Liver (tissue), 8 donors: ENCODE measurements at regions not wholly inside any gene's neighbourhood (a gene's known extent, or its start where the extent isn't known, plus 50 kb on each side); places are given as distances from the start of the nearest gene placed in this dataset.

Experiments used
- DNase-seq: peaks from one replicate; pipeline ENCODE4 v3.0.0-alpha.2; 2017; ENCODE audit warnings: low spot score
- H3K27ac ChIP-seq, 2 donors: one replicate each; pipeline ENCODE4 v1.7.0; 2013; ENCODE audit warnings: inconsistent platforms in 2 of 2, low read length in 2 of 2, control low read depth in 1 of 2, low read depth in 1 of 2, mild to moderate bottlenecking in 1 of 2
- H3K27me3 ChIP-seq, 4 donors: one replicate each; pipeline versions ENCODE4 v1.6.1 to v1.7.0; 2013; ENCODE audit warnings: low read length in 3 of 4, inconsistent platforms in 1 of 4, mild to moderate bottlenecking in 1 of 4, moderate library complexity in 1 of 4; ENCODE audit not compliant: control insufficient read depth in 4 of 4, insufficient read depth in 4 of 4
- H3K36me3 ChIP-seq, 4 donors: one replicate each; pipeline versions ENCODE4 v1.6.1 to v1.7.0; 2013; ENCODE audit warnings: low read length in 3 of 4, mild to moderate bottlenecking in 3 of 4, low read depth in 1 of 4, moderate library complexity in 1 of 4; ENCODE audit not compliant: control insufficient read depth in 4 of 4, insufficient read depth in 3 of 4
- H3K4me1 ChIP-seq, 4 donors: one replicate each; pipeline versions ENCODE4 v1.6.1 to v1.7.0; 2013; ENCODE audit warnings: low read length in 3 of 4, mild to moderate bottlenecking in 3 of 4, moderate library complexity in 1 of 4; ENCODE audit not compliant: control insufficient read depth in 4 of 4, insufficient read depth in 4 of 4
- H3K4me3 ChIP-seq, 3 donors: one replicate each; pipeline versions ENCODE4 v1.6.1 to v1.7.0; 2013; ENCODE audit warnings: low read length in 3 of 3, control low read depth in 1 of 3, low read depth in 1 of 3, mild to moderate bottlenecking in 1 of 3
- H3K9ac ChIP-seq, 2 donors: one replicate each; pipeline ENCODE4 v1.7.0; 2013; ENCODE audit warnings: low read length in 2 of 2, mild to moderate bottlenecking in 2 of 2, moderate library complexity in 2 of 2, control low read depth in 1 of 2, low read depth in 1 of 2
- H3K9me3 ChIP-seq, 4 donors: one replicate each; pipeline versions ENCODE4 v1.6.1 to v1.7.0; 2013; ENCODE audit warnings: low read length in 3 of 4; ENCODE audit not compliant: control insufficient read depth in 4 of 4
- EGR1 ChIP-seq, 2 donors: IDR thresholded peaks; 2 replicates each; pipeline ENCODE4 v1.6.1; 2016 to 2018; ENCODE audit warnings: antibody characterized with exemption in 2 of 2, low read depth in 2 of 2
- FOXA1 ChIP-seq: IDR thresholded peaks from 2 replicates; pipeline ENCODE4 v1.6.1; 2016; ENCODE audit warnings: antibody characterized with exemption
- FOXA2 ChIP-seq: IDR thresholded peaks from 2 replicates; pipeline ENCODE4 v1.6.1; 2016; ENCODE audit warnings: antibody characterized with exemption
- GABPA ChIP-seq, 2 donors: IDR thresholded peaks in 1 of 2; conservative IDR thresholded peaks in 1 of 2; 2 replicates each; pipeline ENCODE4 v1.6.1; 2016; ENCODE audit warnings: antibody characterized with exemption in 2 of 2, mild to moderate bottlenecking in 1 of 2, moderate library complexity in 1 of 2
- HNF4A ChIP-seq, 2 donors: conservative IDR thresholded peaks; 2 replicates each; pipeline ENCODE4 v1.6.1; 2016; ENCODE audit warnings: antibody characterized with exemption in 2 of 2, mild to moderate bottlenecking in 2 of 2
- HNF4G ChIP-seq: IDR thresholded peaks from 2 replicates; pipeline ENCODE4 v1.6.1; 2016; ENCODE audit warnings: antibody characterized with exemption
- JUND ChIP-seq, 2 donors: IDR thresholded peaks; 2 replicates each; pipeline ENCODE4 v1.6.1; 2016; ENCODE audit warnings: antibody characterized with exemption in 2 of 2
- NR2F2 ChIP-seq: IDR thresholded peaks from 2 replicates; pipeline ENCODE4 v1.6.1; 2016; ENCODE audit warnings: antibody characterized with exemption
- RAD21 ChIP-seq, 2 donors: IDR thresholded peaks; 2 replicates each; pipeline ENCODE4 v1.6.1; 2016; ENCODE audit warnings: antibody characterized with exemption in 2 of 2, mild to moderate bottlenecking in 2 of 2
- RXRA ChIP-seq, 2 donors: IDR thresholded peaks; 2 replicates each; pipeline ENCODE4 v1.6.1; 2017 to 2018; ENCODE audit warnings: antibody characterized with exemption in 2 of 2, mild to moderate bottlenecking in 1 of 2
- SP1 ChIP-seq: IDR thresholded peaks from 2 replicates; pipeline ENCODE4 v1.6.1; 2018; ENCODE audit warnings: antibody characterized with exemption, mild to moderate bottlenecking
- TAF1 ChIP-seq: conservative IDR thresholded peaks from 2 replicates; pipeline ENCODE4 v1.6.1; 2016; ENCODE audit warnings: antibody characterized with exemption, mild to moderate bottlenecking
- YY1 ChIP-seq: IDR thresholded peaks from 2 replicates; pipeline ENCODE4 v1.6.1; 2016; ENCODE audit warnings: antibody characterized with exemption, mild to moderate bottlenecking
- WGBS: extraction: QIAGEN DNeasy Blood & Tissue Kit; methylation state at CpG from one replicate; pipeline ENCODE4 v1.1.7; 2013; 5-methylcytosine and 5-hydroxymethylcytosine counted together
- TF ChIP-seq, protein P1 (sequence below): IDR thresholded peaks from 2 replicates; pipeline ENCODE4 v1.6.1; 2016; ENCODE audit warnings: antibody characterized with exemption
- TF ChIP-seq, protein P2 (sequence below): IDR thresholded peaks from 2 replicates; pipeline ENCODE4 v1.6.1; 2016; ENCODE audit warnings: antibody characterized with exemption
- TF ChIP-seq, protein P3 (sequence below): fragments of 150-350 bp; IDR thresholded peaks from 2 replicates; pipeline ENCODE4 v1.5.1; 2017; ENCODE audit warnings: improper control_type of control experiment, low read depth, low read length; ENCODE audit not compliant: missing input control
- TF ChIP-seq, protein P4 (sequence below): IDR thresholded peaks from 2 replicates; pipeline ENCODE4 v1.6.1; 2016; ENCODE audit warnings: antibody characterized with exemption, mild to moderate bottlenecking
- TF ChIP-seq, protein P5 (sequence below): IDR thresholded peaks from 2 replicates; pipeline ENCODE4 v1.6.1; 2016; ENCODE audit warnings: antibody characterized with exemption
- donor health status: healthy.
- donor health status: healthy.
- donor health status: healthy.
- donor health status: healthy.
- donor health status: healthy.

DNA sequence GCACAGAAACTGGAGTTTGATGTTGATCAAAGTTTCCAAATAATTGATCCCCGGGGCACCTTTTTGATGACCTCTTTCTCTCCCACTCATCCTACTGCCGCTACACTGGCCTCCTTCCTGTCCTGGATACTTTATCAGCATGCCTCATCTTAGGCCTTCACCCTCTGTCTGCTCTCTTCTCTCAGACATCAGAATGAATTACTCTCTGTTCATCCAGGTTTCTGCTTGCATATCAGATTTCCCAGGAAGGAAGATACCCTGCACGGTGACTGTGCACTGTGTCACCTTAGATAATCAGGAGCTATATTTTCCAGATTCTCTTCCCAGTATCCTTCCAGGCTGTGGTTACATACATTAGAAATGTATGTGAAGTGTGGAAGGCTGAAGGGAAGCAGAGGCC lies 397.0 kb downstream of the DIRAS2 start:
- no peak overlapping the region for H3K9ac ChIP-seq
- WGBS: 58% methylated on average over 3 of the region's 3 CpGs
- TF ChIP-seq EGR1 (IDR thresholded peaks at IDR 0.05; ENCODE audit: low read depth in 2 of 2) (no peak), RAD21 (IDR thresholded peaks at IDR 0.05) (no peak), HNF4G (no peak), JUND (IDR thresholded peaks at IDR 0.05) (no peak), RXRA (IDR thresholded peaks at IDR 0.05) (no peak), YY1 (no peak), HNF4A (conservative IDR thresholded peaks at IDR 0.05) (no peak), SP1 (no peak), FOXA2 (no peak), NR2F2 (no peak)
- TF ChIP-seq, protein P1, sequence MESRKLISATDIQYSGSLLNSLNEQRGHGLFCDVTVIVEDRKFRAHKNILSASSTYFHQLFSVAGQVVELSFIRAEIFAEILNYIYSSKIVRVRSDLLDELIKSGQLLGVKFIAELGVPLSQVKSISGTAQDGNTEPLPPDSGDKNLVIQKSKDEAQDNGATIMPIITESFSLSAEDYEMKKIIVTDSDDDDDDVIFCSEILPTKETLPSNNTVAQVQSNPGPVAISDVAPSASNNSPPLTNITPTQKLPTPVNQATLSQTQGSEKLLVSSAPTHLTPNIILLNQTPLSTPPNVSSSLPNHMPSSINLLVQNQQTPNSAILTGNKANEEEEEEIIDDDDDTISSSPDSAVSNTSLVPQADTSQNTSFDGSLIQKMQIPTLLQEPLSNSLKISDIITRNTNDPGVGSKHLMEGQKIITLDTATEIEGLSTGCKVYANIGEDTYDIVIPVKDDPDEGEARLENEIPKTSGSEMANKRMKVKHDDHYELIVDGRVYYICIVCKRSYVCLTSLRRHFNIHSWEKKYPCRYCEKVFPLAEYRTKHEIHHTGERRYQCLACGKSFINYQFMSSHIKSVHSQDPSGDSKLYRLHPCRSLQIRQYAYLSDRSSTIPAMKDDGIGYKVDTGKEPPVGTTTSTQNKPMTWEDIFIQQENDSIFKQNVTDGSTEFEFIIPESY: no peak
- no peaks in the 10 kb centered on the region for H3K36me3 ChIP-seq
- DNase-seq: no peak
- no peaks in the 10 kb centered on the region for H3K4me1 ChIP-seq
- peaks cover 0 to 3% (median 0%) of the 10 kb centered on the region in 4 donors for H3K27me3 ChIP-seq
- no peak overlapping the region for H3K4me3 ChIP-seq
- no peaks in the 10 kb centered on the region for H3K9me3 ChIP-seq
- no peak overlapping the region for H3K27ac ChIP-seq

DNA sequence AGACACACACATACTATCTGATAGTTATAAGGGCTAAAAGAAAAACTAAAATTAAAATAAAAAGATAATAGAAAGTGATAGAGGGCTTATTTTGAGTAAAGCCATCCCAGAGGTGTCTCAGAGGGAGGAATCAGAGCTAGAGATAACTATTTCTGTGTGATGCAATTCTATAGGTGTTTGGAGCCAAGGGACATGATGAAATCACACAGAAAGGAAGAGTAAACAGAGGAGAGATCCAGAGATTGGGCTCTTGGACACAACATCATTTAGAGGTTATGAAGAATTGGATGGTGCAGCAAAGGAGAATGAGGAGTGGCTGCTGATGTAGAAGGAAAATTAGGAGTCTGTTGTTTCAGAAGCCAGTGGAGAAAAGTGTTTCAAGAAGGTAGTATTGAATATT lies 393.5 kb downstream of the DIRAS2 start:
- Histone ChIP-seq H3K36me3 (no peaks in the 10 kb centered on the region), H3K9ac (no peak overlapping the region), H3K27me3 (no peaks in the 10 kb centered on the region), H3K9me3 (peaks cover 0 to 3% (median under 1%) of the 10 kb centered on the region in 4 donors), H3K27ac (no peak overlapping the region), H3K4me3 (no peak overlapping the region), H3K4me1 (no peaks in the 10 kb centered on the region)
- no peak for DNase-seq
- TF ChIP-seq RAD21 (IDR thresholded peaks at IDR 0.05) (no peak), EGR1 (IDR thresholded peaks at IDR 0.05; ENCODE audit: low read depth in 2 of 2) (peak in 1 of 2 donors; percentile 4), HNF4A (conservative IDR thresholded peaks at IDR 0.05) (peak in 1 of 2 donors; percentile 28), HNF4G (no peak), RXRA (IDR thresholded peaks at IDR 0.05) (peak in 1 of 2 donors; percentile 39), FOXA1 (peak; percentile 67), SP1 (no peak), NR2F2 (no peak), YY1 (no peak), FOXA2 (peak; percentile 77), TAF1 (no peak), GABPA (IDR thresholded peaks at IDR 0.05 in 1 of 2, conservative IDR thresholded peaks at IDR 0.05 in 1 of 2) (no peak), JUND (IDR thresholded peaks at IDR 0.05) (peak in 1 of 2 donors; percentile 29)
- TF ChIP-seq, protein P2, sequence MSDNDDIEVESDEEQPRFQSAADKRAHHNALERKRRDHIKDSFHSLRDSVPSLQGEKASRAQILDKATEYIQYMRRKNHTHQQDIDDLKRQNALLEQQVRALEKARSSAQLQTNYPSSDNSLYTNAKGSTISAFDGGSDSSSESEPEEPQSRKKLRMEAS: no peak
- TF ChIP-seq, protein P3, sequence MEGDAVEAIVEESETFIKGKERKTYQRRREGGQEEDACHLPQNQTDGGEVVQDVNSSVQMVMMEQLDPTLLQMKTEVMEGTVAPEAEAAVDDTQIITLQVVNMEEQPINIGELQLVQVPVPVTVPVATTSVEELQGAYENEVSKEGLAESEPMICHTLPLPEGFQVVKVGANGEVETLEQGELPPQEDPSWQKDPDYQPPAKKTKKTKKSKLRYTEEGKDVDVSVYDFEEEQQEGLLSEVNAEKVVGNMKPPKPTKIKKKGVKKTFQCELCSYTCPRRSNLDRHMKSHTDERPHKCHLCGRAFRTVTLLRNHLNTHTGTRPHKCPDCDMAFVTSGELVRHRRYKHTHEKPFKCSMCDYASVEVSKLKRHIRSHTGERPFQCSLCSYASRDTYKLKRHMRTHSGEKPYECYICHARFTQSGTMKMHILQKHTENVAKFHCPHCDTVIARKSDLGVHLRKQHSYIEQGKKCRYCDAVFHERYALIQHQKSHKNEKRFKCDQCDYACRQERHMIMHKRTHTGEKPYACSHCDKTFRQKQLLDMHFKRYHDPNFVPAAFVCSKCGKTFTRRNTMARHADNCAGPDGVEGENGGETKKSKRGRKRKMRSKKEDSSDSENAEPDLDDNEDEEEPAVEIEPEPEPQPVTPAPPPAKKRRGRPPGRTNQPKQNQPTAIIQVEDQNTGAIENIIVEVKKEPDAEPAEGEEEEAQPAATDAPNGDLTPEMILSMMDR: no peak
- TF ChIP-seq, protein P1: no peak
- TF ChIP-seq, protein P4, sequence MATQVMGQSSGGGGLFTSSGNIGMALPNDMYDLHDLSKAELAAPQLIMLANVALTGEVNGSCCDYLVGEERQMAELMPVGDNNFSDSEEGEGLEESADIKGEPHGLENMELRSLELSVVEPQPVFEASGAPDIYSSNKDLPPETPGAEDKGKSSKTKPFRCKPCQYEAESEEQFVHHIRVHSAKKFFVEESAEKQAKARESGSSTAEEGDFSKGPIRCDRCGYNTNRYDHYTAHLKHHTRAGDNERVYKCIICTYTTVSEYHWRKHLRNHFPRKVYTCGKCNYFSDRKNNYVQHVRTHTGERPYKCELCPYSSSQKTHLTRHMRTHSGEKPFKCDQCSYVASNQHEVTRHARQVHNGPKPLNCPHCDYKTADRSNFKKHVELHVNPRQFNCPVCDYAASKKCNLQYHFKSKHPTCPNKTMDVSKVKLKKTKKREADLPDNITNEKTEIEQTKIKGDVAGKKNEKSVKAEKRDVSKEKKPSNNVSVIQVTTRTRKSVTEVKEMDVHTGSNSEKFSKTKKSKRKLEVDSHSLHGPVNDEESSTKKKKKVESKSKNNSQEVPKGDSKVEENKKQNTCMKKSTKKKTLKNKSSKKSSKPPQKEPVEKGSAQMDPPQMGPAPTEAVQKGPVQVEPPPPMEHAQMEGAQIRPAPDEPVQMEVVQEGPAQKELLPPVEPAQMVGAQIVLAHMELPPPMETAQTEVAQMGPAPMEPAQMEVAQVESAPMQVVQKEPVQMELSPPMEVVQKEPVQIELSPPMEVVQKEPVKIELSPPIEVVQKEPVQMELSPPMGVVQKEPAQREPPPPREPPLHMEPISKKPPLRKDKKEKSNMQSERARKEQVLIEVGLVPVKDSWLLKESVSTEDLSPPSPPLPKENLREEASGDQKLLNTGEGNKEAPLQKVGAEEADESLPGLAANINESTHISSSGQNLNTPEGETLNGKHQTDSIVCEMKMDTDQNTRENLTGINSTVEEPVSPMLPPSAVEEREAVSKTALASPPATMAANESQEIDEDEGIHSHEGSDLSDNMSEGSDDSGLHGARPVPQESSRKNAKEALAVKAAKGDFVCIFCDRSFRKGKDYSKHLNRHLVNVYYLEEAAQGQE: no peak
- TF ChIP-seq, protein P5, sequence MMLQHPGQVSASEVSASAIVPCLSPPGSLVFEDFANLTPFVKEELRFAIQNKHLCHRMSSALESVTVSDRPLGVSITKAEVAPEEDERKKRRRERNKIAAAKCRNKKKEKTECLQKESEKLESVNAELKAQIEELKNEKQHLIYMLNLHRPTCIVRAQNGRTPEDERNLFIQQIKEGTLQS: peak; percentile 66
